Endothelial cell of umbilical vein (primary cell): ENCODE measurements at regions not wholly inside any gene's neighbourhood (a gene's known extent, or its start where the extent isn't known, plus 50 kb on each side); places are given as distances from the start of the nearest gene placed in this dataset.

Source experiments
- CTCF ChIP-seq, 2 donors: IDR thresholded peaks; 1 replicate in 1 of 2; 2 replicates in 1 of 2; pipeline ENCODE4 v1.5.1; 2011; ENCODE audit warnings: low read length in 2 of 2, mild to moderate bottlenecking in 2 of 2, moderate library complexity in 2 of 2, control low read depth in 1 of 2, inconsistent platforms in 1 of 2, low read depth in 1 of 2; ENCODE audit not compliant: insufficient read depth in 1 of 2; ENCODE audit errors: extremely low read depth in 1 of 2
- EZH2 ChIP-seq: IDR thresholded peaks from 2 replicates; pipeline ENCODE4 v1.6.1; 2012; ENCODE audit warnings: borderline replicate concordance, low read depth, mild to moderate bottlenecking, moderate library complexity, low read length, inconsistent platforms; ENCODE audit not compliant: severe bottlenecking
- GATA2 ChIP-seq: IDR thresholded peaks from 2 replicates; pipeline ENCODE4 v1.7.0; 2011; ENCODE audit warnings: low read depth, mild to moderate bottlenecking, moderate library complexity, mixed read lengths, low read length; ENCODE audit not compliant: insufficient read length, insufficient read depth
- POLR2A ChIP-seq: IDR thresholded peaks from 2 replicates; pipeline ENCODE4 v1.6.1; 2012; ENCODE audit warnings: low read depth, mild to moderate bottlenecking, control low read depth, low read length
- POLR2AphosphoS5 ChIP-seq: IDR thresholded peaks from 2 replicates; pipeline ENCODE4 v1.6.1; 2012; ENCODE audit warnings: low read depth, mild to moderate bottlenecking, control low read depth, low read length, moderate library complexity; ENCODE audit not compliant: insufficient read depth
- TF ChIP-seq, protein P1 (sequence below): IDR thresholded peaks from 2 replicates; pipeline ENCODE4 v1.6.1; 2011; ENCODE audit not compliant: insufficient read depth, insufficient read length

DNA sequence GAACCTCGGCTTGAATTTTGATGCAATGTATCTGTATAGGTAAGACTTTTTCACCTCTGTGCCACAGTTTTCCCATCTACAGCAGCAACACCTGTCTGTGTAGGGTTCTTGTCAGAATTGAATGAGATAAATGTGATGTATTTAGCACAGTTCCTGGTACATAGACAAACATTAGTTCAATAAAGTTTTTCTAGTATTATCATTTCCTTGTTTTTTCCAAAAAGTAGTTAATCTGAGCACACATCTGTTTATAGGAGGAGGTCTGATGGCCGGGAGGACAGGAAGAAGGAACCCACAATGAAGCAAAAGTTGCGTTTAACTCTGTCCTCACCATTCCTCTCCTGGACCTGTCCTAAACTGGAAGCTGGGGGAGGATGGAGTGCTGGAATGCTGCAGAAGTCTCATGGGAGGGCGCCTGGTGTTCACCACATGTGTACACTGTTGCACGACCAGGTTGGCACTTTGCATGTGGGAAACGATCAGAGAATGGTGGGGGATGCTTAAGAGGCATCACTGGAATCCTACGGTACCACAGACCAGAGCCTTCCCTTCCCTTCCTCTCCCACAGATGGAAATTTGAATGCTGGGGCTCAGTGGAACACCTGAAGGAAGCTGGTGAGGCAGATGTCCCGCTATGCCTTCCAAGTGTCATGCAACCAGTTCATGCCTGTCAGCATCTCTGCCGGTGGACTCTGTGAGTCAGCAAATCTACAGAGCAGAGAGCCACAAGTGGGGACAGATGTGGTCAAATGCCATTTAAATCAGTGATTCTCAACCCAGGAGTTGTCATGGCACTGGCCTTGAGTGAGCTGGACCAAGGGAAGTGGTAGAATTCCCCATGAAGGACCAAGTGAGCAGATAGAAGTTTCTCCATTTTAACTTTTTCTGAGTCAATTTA, 315.6 kb downstream of the DLEU7 start:
- TF ChIP-seq CTCF (IDR thresholded peaks at IDR 0.05; ENCODE audit: extremely low read depth in 1 of 2, insufficient read depth in 1 of 2, low read depth in 1 of 2, low read length in 2 of 2) (no peak), POLR2A (no peak), POLR2AphosphoS5 (no peak), EZH2 (no peak), GATA2 (no peak)
- TF ChIP-seq, protein P1, sequence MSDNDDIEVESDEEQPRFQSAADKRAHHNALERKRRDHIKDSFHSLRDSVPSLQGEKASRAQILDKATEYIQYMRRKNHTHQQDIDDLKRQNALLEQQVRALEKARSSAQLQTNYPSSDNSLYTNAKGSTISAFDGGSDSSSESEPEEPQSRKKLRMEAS = no peak
